ENCODE measurements at regions not wholly inside any gene's neighbourhood (a gene's known extent, or its start where the extent isn't known, plus 50 kb on each side); places are given as distances from the start of the nearest gene placed in this dataset.

DNA sequence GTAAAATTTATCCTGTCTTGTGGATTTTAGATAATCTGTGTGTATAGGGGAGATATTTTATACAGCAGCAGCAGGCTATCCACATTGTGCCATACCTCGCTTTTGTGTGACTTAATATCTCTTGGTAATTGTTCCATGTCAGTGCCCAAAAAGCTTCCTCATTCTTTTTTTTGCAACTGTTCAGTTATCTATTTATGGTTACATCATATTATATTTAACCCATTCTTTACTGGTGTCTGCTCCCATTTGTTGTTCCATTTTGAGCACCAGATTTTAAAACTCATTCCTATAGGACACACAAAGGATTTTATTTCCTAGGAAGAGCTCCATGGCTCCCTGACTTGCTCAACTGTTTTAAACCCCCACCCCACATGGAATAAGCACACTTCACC is 86.3 kb upstream of the RASGRP1 start:
- TF ChIP-seq POLR2A (IDR thresholded peaks at IDR 0.05), result no peak
- TF ChIP-seq, protein P1, sequence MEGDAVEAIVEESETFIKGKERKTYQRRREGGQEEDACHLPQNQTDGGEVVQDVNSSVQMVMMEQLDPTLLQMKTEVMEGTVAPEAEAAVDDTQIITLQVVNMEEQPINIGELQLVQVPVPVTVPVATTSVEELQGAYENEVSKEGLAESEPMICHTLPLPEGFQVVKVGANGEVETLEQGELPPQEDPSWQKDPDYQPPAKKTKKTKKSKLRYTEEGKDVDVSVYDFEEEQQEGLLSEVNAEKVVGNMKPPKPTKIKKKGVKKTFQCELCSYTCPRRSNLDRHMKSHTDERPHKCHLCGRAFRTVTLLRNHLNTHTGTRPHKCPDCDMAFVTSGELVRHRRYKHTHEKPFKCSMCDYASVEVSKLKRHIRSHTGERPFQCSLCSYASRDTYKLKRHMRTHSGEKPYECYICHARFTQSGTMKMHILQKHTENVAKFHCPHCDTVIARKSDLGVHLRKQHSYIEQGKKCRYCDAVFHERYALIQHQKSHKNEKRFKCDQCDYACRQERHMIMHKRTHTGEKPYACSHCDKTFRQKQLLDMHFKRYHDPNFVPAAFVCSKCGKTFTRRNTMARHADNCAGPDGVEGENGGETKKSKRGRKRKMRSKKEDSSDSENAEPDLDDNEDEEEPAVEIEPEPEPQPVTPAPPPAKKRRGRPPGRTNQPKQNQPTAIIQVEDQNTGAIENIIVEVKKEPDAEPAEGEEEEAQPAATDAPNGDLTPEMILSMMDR (IDR thresholded peaks at IDR 0.05), result no peak
- TF ChIP-seq POLR2AphosphoS5 (IDR thresholded peaks at IDR 0.05; ENCODE audit: insufficient read depth in 1 of 2, low read depth in 1 of 2), result no peak

Measured in vagina (tissue), 2 donors.